ENCODE measurements at regions not wholly inside any gene's neighbourhood (a gene's known extent, or its start where the extent isn't known, plus 50 kb on each side); places are given as distances from the start of the nearest gene placed in this dataset.
"Not testable (repeated sequence)": the region's sequence is repeated elsewhere in the genome, so short reads cannot be mapped to it uniquely, and the experiment has no call there.

DNA sequence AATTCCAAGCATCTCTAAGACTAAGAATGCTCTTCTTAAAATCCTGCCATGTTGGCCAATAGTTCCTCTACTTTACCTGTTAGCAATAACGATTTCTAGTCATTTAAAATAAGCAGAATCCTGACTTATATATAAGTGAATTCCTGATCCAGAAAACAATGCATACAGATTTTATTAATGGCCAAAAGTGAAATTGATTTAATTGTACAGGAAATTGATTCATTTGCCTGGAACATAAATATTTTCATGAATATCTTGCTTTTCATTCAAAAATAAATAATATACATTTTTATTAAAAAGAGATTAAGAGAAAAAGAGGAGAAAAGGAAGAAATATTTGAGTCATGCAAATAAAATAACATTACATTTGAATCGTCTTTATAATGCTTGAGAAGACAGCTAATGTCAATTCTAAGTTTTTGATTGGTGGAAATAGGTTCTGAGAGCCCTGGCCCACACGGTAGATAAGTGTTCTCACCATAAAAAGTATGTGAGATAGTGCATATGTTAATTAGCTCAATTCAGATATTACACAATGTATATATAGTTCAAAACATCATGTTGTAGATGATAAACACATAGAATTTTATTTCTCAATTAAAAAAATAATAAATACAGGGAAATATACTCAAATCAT, 323.2 kb upstream of the MIR17HG start:
- H3K36me3 Mint-ChIP-seq = no peaks in the 10 kb centered on the region
- no peaks in the 10 kb centered on the region for H3K9me3 Mint-ChIP-seq (ENCODE audit: low read depth)
- H3K4me3 Mint-ChIP-seq = no peak overlapping the region
- ATAC-seq (no peak), DNase-seq (no peak)
- H3K4me1 Mint-ChIP-seq = no peaks in the 10 kb centered on the region
- no peaks in the 10 kb centered on the region for H3K27me3 Mint-ChIP-seq
- CTCF ChIA-PET = no interaction called here
- no peak overlapping the region for H3K27ac Mint-ChIP-seq

- H3K9me3 Mint-ChIP-seq (ENCODE audit: low read depth) = no peaks in the 10 kb centered on the region
- no peak for ATAC-seq
- H3K27me3 Mint-ChIP-seq = no peaks in the 10 kb centered on the region
- no peak overlapping the region for H3K4me3 Mint-ChIP-seq
- H3K4me1 Mint-ChIP-seq = no peaks in the 10 kb centered on the region
- H3K27ac Mint-ChIP-seq = no peak overlapping the region
- DNase-seq = no peak
- H3K36me3 Mint-ChIP-seq = no peaks in the 10 kb centered on the region
- CTCF ChIA-PET = no interaction called here
These were observed 322.0 kb upstream of the MIR17HG start for GRCh38 chr13:91025442-91025841.

- DNase-seq (no peak), ATAC-seq (no peak)
- CTCF ChIA-PET = no interaction called here
- Mint-ChIP-seq H3K36me3 (no peaks in the 10 kb centered on the region), H3K27ac (no peak overlapping the region), H3K9me3 (ENCODE audit: low read depth) (no peaks in the 10 kb centered on the region), H3K4me3 (no peak overlapping the region), H3K27me3 (no peaks in the 10 kb centered on the region), H3K4me1 (no peaks in the 10 kb centered on the region)
These were observed 316.0 kb upstream of the MIR17HG start for GRCh38 chr13:91031508-91031907.

- no peak for ATAC-seq
- Mint-ChIP-seq H3K4me1 (no peaks in the 10 kb centered on the region), H3K4me3 (no peak overlapping the region), H3K27me3 (no peaks in the 10 kb centered on the region), H3K9me3 (ENCODE audit: low read depth) (no peaks in the 10 kb centered on the region), H3K36me3 (no peaks in the 10 kb centered on the region), H3K27ac (no peak overlapping the region)
- CTCF ChIA-PET = no interaction called here
- DNase-seq = no peak
These were observed 315.4 kb upstream of the MIR17HG start for GRCh38 chr13:91032104-91032503.

- H3K4me1 Mint-ChIP-seq = no peaks in the 10 kb centered on the region
- no peak for DNase-seq
- CTCF ChIA-PET = no interaction called here
These were observed 310.6 kb upstream of the MIR17HG start for GRCh38 chr13:91036886-91037285.

DNA sequence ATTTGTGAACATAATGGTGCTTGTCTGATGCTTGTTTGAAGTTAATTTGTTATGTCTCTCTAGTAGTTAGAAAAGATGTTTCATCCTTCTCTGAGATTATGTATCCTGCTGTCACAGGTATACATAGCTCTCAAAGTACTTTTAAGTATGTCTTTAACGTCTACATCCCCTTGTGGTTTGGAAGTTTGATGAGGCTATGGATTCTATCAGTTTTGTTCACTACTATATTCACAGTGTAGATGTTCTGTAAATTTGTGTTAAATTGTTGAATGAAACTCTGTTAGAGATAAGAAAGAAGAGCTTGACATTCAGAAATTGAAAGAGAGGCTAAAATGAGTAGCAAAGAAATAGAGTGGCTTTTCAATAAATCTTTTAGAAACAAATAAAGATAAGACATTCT, 304.6 kb upstream of the MIR17HG start:
- no peaks in the 10 kb centered on the region for H3K27me3 Mint-ChIP-seq
- no peaks in the 10 kb centered on the region for H3K36me3 Mint-ChIP-seq
- no peak overlapping the region for H3K27ac Mint-ChIP-seq
- no peaks in the 10 kb centered on the region for H3K9me3 Mint-ChIP-seq (ENCODE audit: low read depth)
- no peak for ATAC-seq
- no peak overlapping the region for H3K4me3 Mint-ChIP-seq
- no peak for DNase-seq
- CTCF ChIA-PET = no interaction called here
- no peaks in the 10 kb centered on the region for H3K4me1 Mint-ChIP-seq

More at GRCh38 chr13:91036886-91037285, 310.6 kb upstream of the MIR17HG start:
- Mint-ChIP-seq H3K27ac (no peak overlapping the region), H3K4me3 (no peak overlapping the region), H3K9me3 (ENCODE audit: low read depth) (no peaks in the 10 kb centered on the region), H3K27me3 (no peaks in the 10 kb centered on the region), H3K36me3 (no peaks in the 10 kb centered on the region)
- ATAC-seq = no peak

DNA sequence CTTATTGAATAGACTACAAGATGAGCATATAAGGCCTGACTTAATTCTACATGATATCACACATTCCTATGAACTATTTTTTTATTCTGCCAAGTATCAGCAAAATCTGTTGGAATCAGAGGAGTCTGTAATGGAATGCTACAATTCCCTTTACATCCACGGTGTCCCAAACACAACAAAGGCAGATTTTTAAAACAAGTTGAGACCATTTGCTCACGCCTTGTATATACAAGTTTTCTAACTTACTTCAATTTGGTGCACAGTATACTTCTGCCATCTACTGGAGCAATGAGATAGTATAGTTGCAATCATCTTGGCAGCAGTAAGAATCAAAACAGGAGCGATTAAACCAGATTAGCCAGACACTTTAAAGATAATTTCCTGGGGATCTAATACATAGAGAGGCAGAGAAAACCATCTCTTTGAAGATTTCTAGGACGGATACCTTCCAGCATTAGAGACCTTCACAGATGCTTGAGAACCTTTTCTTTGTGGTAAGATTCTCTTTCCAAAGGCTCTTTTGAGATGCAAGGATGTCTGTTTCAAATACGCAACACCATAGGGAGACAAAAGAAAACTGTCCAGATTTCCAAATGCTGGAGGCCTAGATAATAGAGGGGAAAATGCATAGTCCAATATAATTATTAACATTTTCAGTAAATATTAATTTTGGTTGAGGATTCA, 302.0 kb upstream of the MIR17HG start:
- CTCF ChIA-PET = no interaction called here

GRCh38 chr13:91046715-91047327, 300.7 kb upstream of the MIR17HG start:
- Mint-ChIP-seq H3K4me1 (no peaks in the 10 kb centered on the region), H3K36me3 (no peaks in the 10 kb centered on the region), H3K4me3 (no peak overlapping the region), H3K9me3 (ENCODE audit: low read depth) (peaks cover 2% of the 10 kb centered on the region), H3K27ac (no peak overlapping the region), H3K27me3 (no peaks in the 10 kb centered on the region)
- CTCF ChIA-PET = no interaction called here
- DNase-seq (no peak), ATAC-seq (no peak)

More for the DNA sequence above, 302.0 kb upstream of the MIR17HG start:
- Mint-ChIP-seq H3K4me3 (no peak overlapping the region), H3K27ac (no peak overlapping the region), H3K36me3 (no peaks in the 10 kb centered on the region), H3K4me1 (no peaks in the 10 kb centered on the region), H3K9me3 (ENCODE audit: low read depth) (peaks cover 2% of the 10 kb centered on the region), H3K27me3 (no peaks in the 10 kb centered on the region)
- DNase-seq = no peak
- ATAC-seq = no peak

DNA sequence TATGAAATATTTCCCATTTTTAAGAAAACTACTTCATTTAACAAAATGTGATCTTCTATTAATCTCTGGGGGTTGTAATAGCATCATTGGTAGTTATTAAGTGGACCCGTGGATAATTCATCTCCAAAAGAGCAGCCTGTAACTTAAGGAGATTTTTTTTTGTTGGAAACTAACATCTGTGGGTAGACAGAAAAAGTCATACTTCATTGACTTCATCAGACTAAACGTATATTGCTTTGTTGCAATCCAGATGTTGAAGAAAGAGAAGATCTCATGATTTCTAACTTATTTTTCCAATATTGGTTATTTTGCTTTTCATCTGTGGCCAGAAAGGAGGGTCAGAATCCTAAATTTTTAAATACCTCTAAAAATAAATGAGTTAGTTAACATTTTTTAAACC, 296.5 kb upstream of the MIR17HG start:
- Mint-ChIP-seq H3K27me3 (no peaks in the 10 kb centered on the region), H3K4me1 (no peaks in the 10 kb centered on the region), H3K27ac (no peak overlapping the region), H3K9me3 (ENCODE audit: low read depth) (peaks cover 2% of the 10 kb centered on the region), H3K4me3 (no peak overlapping the region), H3K36me3 (no peaks in the 10 kb centered on the region)
- DNase-seq = no peak
- no peak for ATAC-seq
- CTCF ChIA-PET = no interaction called here

GRCh38 chr13:91052876-91053275, 294.6 kb upstream of the MIR17HG start:
- Mint-ChIP-seq H3K36me3 (no peaks in the 10 kb centered on the region), H3K4me3 (no peak overlapping the region), H3K27me3 (no peaks in the 10 kb centered on the region), H3K9me3 (ENCODE audit: low read depth) (peaks cover 7% of the 10 kb centered on the region), H3K4me1 (no peaks in the 10 kb centered on the region), H3K27ac (no peak overlapping the region)
- no peak for ATAC-seq
- no peak for DNase-seq
- CTCF ChIA-PET = no interaction called here

DNA sequence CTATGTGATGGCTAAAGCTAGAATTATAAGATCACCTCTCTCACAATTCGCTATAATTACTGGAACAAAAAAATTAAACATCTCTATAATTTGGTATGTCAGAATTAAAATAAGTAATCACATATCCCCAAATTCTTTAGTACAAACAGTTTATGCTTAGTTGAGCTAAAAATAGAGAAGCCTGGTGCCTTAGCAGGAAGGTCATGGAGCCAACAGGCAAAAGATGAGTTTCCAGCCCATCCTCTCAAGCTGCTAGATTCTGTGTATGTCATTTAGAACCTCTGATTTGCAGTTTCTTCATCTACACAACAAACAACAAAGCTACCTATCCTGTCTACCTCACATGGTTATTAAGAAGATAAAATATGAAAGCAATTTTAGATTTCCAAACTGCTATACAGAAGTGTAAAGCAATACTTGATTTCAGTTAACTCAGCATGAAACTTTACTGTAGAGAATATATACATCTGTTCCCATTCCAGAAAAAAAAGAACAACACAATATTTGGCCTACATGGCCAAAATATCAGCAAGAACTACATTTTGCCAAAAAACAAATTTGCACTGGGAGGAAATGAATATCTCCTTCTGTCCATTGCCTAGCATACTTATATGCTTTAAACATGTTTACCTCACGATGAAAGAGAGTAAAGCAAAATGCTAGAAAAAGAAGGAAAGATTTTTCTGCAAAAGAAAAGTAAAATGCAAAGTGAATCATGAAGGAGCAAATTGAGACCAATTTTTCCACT, 294.0 kb upstream of the MIR17HG start:
- Mint-ChIP-seq H3K36me3 (no peaks in the 10 kb centered on the region), H3K9me3 (ENCODE audit: low read depth) (peaks cover 7% of the 10 kb centered on the region), H3K4me1 (no peaks in the 10 kb centered on the region), H3K27ac (no peak overlapping the region), H3K27me3 (no peaks in the 10 kb centered on the region), H3K4me3 (no peak overlapping the region)
- CTCF ChIA-PET = no interaction called here
- ATAC-seq (no peak), DNase-seq (no peak)

- H3K9me3 Mint-ChIP-seq (ENCODE audit: low read depth) = peaks cover 6% of the 10 kb centered on the region
These were observed 292.6 kb upstream of the MIR17HG start for GRCh38 chr13:91054902-91055301.

GRCh38 chr13:91056746-91057145, 290.7 kb upstream of the MIR17HG start:
- ATAC-seq (no peak), DNase-seq (no peak)
- CTCF ChIA-PET = no interaction called here
- Mint-ChIP-seq H3K9me3 (ENCODE audit: low read depth) (peaks cover 4% of the 10 kb centered on the region), H3K4me1 (no peaks in the 10 kb centered on the region), H3K4me3 (no peak overlapping the region), H3K36me3 (no peaks in the 10 kb centered on the region), H3K27ac (no peak overlapping the region), H3K27me3 (no peaks in the 10 kb centered on the region)

More at GRCh38 chr13:91054902-91055301, 292.6 kb upstream of the MIR17HG start:
- no peaks in the 10 kb centered on the region for H3K36me3 Mint-ChIP-seq
- CTCF ChIA-PET = no interaction called here
- ATAC-seq (no peak), DNase-seq (no peak)
- no peaks in the 10 kb centered on the region for H3K27me3 Mint-ChIP-seq
- no peaks in the 10 kb centered on the region for H3K4me1 Mint-ChIP-seq
- no peak overlapping the region for H3K27ac Mint-ChIP-seq
- no peak overlapping the region for H3K4me3 Mint-ChIP-seq

GRCh38 chr13:91057507-91057906, 290.0 kb upstream of the MIR17HG start:
- H3K4me1 Mint-ChIP-seq; DNase-seq; ATAC-seq; CTCF ChIA-PET; H3K9me3 Mint-ChIP-seq (ENCODE audit: low read depth); H3K27ac Mint-ChIP-seq; H3K27me3 Mint-ChIP-seq; H3K36me3 Mint-ChIP-seq; H3K4me3 Mint-ChIP-seq: not testable (repeated sequence)

Measured in activated CD8-positive, alpha-beta memory T cell treated with anti-CD3 and anti-CD28 coated beads, Interleukin-2, amount 10 ng/mL, durations not matched to agents 7 days and 5 days (primary cell).